Natural killer cell treated with Interleukin-12 subunit alpha and Interleukin-12 subunit beta and Interleukin-15 and Interleukin-18, amount 100 ng/mL, for 72 hours (primary cell): ENCODE measurements at regions not wholly inside any gene's neighbourhood (a gene's known extent, or its start where the extent isn't known, plus 50 kb on each side); places are given as distances from the start of the nearest gene placed in this dataset.
"Not testable (repeated sequence)": the region's sequence is repeated elsewhere in the genome, so short reads cannot be mapped to it uniquely, and the experiment has no call there.

ENCODE experiments used
- ATAC-seq, 2 donors: fragments of 150-1000 bp; cut with Tn5 transposase in 1 of 2; sonication (Bioruptor Pico), chemical (Tn5 transposase) in 1 of 2; 2 replicates each; pipeline ENCODE4 v1.10.0; 2021
- DNase-seq: peaks from one replicate; pipeline ENCODE4 v3.0.0; 2022; ENCODE audit warnings: low spot score
- H3K27ac Mint-ChIP-seq, 2 donors: 1 replicate in 1 of 2; 2 replicates in 1 of 2; pipeline ENCODE4 v1.8.0; 2022; ENCODE audit warnings: mixed read lengths in 2 of 2, mild to moderate bottlenecking in 1 of 2, moderate library complexity in 1 of 2
- H3K27me3 Mint-ChIP-seq, 2 donors: 1 replicate in 1 of 2; 2 replicates in 1 of 2; pipeline ENCODE4 v1.8.0; 2022; ENCODE audit warnings: mixed read lengths in 2 of 2
- H3K36me3 Mint-ChIP-seq: one replicate; pipeline ENCODE4 v1.8.0; 2022; ENCODE audit warnings: mixed read lengths
- H3K4me1 Mint-ChIP-seq, 2 donors: 1 replicate in 1 of 2; 2 replicates in 1 of 2; pipeline ENCODE4 v1.8.0; 2022; ENCODE audit warnings: low read depth in 2 of 2, mixed read lengths in 2 of 2, mild to moderate bottlenecking in 1 of 2
- H3K4me3 Mint-ChIP-seq: one replicate; pipeline ENCODE4 v1.8.0; 2022; ENCODE audit warnings: mixed read lengths
- H3K9me3 Mint-ChIP-seq: 2 replicates; pipeline ENCODE4 v1.8.0; 2022; ENCODE audit warnings: mixed read lengths

DNA sequence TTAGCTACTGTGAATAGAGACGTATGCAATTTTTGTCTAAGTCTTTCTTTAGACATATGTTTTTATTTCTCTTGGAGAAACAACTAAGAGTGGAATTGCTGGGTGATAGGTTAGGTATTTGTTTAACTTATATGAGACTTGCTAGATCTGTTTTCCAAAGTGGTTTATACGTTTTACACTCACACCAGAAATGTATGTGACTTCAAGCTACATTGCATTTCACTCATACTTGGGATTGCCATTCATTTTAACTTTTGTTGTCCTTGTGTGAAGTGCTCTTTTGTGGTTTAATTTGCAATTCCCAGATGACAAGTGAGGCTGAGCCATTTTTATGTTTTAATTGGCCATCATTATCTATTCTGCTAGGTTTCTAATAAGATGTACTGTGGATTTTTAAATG, 817.2 kb downstream of the GLUD2 start:
- DNase-seq (no peak), ATAC-seq (no peak)
- no peaks in the 10 kb centered on the region for H3K4me1 Mint-ChIP-seq
- no peak overlapping the region for H3K4me3 Mint-ChIP-seq
- H3K27ac Mint-ChIP-seq, result no peak overlapping the region
- H3K36me3 Mint-ChIP-seq, result no peaks in the 10 kb centered on the region
- H3K9me3 Mint-ChIP-seq, result peaks cover 6% of the 10 kb centered on the region
- no peaks in the 10 kb centered on the region for H3K27me3 Mint-ChIP-seq

GRCh38 chrX:121869876-121870477, 822.6 kb downstream of the GLUD2 start:
- H3K27ac Mint-ChIP-seq, result no peak overlapping the region
- H3K9me3 Mint-ChIP-seq, result peaks cover 2% of the 10 kb centered on the region
- H3K36me3 Mint-ChIP-seq, result no peaks in the 10 kb centered on the region
- no peaks in the 10 kb centered on the region for H3K4me1 Mint-ChIP-seq
- H3K4me3 Mint-ChIP-seq, result no peak overlapping the region
- ATAC-seq (no peak), DNase-seq (no peak)
- H3K27me3 Mint-ChIP-seq, result no peaks in the 10 kb centered on the region

- Mint-ChIP-seq H3K9me3 (peaks cover 2% of the 10 kb centered on the region), H3K4me3 (no peak overlapping the region), H3K27ac (no peak overlapping the region), H3K4me1 (no peaks in the 10 kb centered on the region), H3K27me3 (no peaks in the 10 kb centered on the region), H3K36me3 (no peaks in the 10 kb centered on the region)
- no peak for ATAC-seq
- DNase-seq, result no peak
Measured at GRCh38 chrX:121871122-121871521, 823.7 kb downstream of the GLUD2 start.

- no peak for ATAC-seq
- Mint-ChIP-seq H3K4me3 (no peak overlapping the region), H3K27ac (no peak overlapping the region), H3K9me3 (peaks cover 3% of the 10 kb centered on the region), H3K4me1 (no peaks in the 10 kb centered on the region), H3K36me3 (no peaks in the 10 kb centered on the region), H3K27me3 (no peaks in the 10 kb centered on the region)
- no peak for DNase-seq
Measured at GRCh38 chrX:121876305-121876704, 828.9 kb downstream of the GLUD2 start.

DNA sequence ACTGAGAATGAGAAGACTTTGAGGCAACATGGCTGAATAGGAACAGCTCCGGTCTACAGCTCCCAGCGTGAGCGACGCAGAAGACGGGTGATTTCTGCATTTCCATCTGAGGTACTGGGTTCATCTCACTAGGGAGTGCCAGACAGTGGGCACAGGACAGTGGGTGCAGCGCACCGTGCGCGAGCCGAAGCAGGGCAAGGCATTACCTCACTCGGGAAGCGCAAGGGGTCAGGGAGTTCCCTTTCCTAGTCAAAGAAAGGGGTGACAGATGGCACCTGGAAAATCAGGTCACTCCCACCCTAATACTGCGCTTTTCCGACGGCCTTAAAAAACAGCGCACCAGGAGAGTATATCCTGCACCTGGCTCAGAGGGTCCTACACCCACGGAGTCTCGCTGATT, 829.9 kb downstream of the GLUD2 start:
- ATAC-seq, H3K9me3 Mint-ChIP-seq, H3K4me1 Mint-ChIP-seq, H3K27me3 Mint-ChIP-seq, H3K4me3 Mint-ChIP-seq, H3K36me3 Mint-ChIP-seq, H3K27ac Mint-ChIP-seq, DNase-seq: not testable (repeated sequence)

DNA sequence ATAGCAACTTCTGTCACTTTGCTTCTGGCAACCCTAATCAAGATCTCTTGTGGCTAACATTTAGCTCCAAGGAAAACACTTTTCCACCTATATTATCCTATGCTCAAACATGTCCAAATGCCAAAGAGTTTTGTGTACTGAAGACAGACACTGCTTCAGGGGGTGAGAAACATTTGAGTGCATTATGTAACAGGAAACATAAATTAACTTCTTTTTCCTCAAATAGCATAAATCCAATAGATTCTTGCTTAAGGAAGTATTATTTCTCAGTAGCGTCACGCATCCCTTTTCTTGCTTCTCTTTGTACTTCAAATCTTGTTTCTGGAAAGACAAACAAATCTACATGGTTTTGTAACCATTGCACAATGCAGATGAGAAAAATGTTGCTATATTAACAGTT, 839.1 kb downstream of the GLUD2 start:
- Mint-ChIP-seq H3K27ac (no peak overlapping the region), H3K4me3 (no peak overlapping the region), H3K27me3 (peaks cover 0 to 2% of the 10 kb centered on the region in 2 donors), H3K4me1 (no peaks in the 10 kb centered on the region), H3K36me3 (no peaks in the 10 kb centered on the region), H3K9me3 (peaks cover 6% of the 10 kb centered on the region)
- ATAC-seq, result no peak
- DNase-seq, result no peak

- Mint-ChIP-seq H3K27me3 (no peaks in the 10 kb centered on the region), H3K27ac (no peak overlapping the region), H3K36me3 (no peaks in the 10 kb centered on the region), H3K4me3 (no peak overlapping the region), H3K4me1 (no peaks in the 10 kb centered on the region), H3K9me3 (peaks cover 3% of the 10 kb centered on the region)
- ATAC-seq (no peak), DNase-seq (no peak)
Measured at GRCh38 chrX:121894756-121895155, 847.3 kb downstream of the GLUD2 start.

DNA sequence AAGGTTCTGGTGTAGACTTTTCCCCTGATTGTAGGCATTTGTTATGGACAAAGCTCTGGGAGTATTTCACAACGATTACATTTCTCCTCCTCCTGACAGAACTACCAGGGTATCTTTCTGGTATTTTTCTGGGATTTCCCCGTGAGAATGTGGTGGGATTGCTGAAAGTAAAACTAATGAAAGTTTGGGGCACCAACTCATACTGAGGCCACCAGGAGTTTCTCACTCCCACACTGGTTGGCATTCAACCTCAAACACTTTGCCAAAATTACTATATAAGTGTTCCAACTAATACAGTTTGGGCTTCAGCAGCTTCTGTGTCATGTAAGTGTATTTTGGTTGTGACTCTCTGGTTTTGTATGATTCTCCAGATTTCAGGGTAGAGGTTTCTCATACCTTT, 855.1 kb downstream of the GLUD2 start:
- H3K27ac Mint-ChIP-seq, result no peak overlapping the region
- ATAC-seq (no peak), DNase-seq (no peak)
- no peaks in the 10 kb centered on the region for H3K27me3 Mint-ChIP-seq
- peaks cover 4% of the 10 kb centered on the region for H3K9me3 Mint-ChIP-seq
- no peaks in the 10 kb centered on the region for H3K36me3 Mint-ChIP-seq
- H3K4me3 Mint-ChIP-seq, result no peak overlapping the region
- H3K4me1 Mint-ChIP-seq, result no peaks in the 10 kb centered on the region

- ATAC-seq (no peak), DNase-seq (no peak)
- no peak overlapping the region for H3K27ac Mint-ChIP-seq
- no peak overlapping the region for H3K4me3 Mint-ChIP-seq
- H3K27me3 Mint-ChIP-seq, result no peaks in the 10 kb centered on the region
- H3K9me3 Mint-ChIP-seq, result peaks cover 4% of the 10 kb centered on the region
- H3K4me1 Mint-ChIP-seq, result no peaks in the 10 kb centered on the region
- no peaks in the 10 kb centered on the region for H3K36me3 Mint-ChIP-seq
Measured at GRCh38 chrX:121903961-121904360, 856.6 kb downstream of the GLUD2 start.

DNA sequence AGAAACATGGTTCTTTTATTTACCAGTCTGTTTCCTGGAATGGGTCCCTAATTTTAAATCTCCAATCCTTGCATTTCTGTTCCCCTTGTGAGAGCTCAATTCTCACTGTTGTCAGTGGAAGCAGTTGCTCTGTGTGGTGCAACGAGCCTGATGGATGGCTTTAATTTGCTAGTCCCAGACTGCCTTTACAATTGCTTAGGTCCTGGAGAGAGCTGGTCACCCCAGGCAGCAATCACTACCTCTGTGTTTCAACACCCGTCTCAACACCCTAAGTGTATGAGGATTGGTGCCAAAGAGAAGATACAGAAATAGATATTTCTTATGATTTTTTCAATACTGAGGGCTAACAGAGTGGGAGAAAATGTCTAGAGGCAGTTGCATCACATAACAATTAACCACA, 873.8 kb downstream of the GLUD2 start:
- Mint-ChIP-seq H3K27me3 (no peaks in the 10 kb centered on the region), H3K9me3 (peaks cover 8% of the 10 kb centered on the region), H3K4me1 (no peaks in the 10 kb centered on the region), H3K36me3 (peaks cover 9% of the 10 kb centered on the region), H3K4me3 (no peak overlapping the region), H3K27ac (no peak overlapping the region)
- DNase-seq (no peak), ATAC-seq (no peak)

DNA sequence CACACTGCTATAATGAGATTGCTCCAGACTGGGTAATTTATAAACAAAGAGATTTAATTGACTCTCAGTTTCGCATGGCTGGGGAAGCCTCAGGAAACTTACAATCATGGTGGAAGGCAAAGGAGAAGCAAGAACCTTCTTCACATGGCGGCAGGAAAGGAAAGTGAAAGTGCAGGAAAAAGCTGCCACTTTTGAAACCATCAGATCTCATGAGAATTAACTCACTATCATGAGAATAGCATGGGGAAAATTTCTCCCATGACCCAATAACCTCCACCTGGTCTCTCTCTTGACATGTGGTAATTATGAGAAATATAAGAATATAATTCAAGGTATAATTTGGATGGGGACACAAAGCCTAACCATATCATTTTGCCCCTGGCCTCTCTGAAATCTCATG, 884.2 kb downstream of the GLUD2 start:
- Mint-ChIP-seq H3K36me3 (peaks cover 4% of the 10 kb centered on the region), H3K27me3 (no peaks in the 10 kb centered on the region), H3K9me3 (peaks cover 11% of the 10 kb centered on the region), H3K4me1 (no peaks in the 10 kb centered on the region), H3K4me3 (no peak overlapping the region), H3K27ac (no peak overlapping the region)
- ATAC-seq (no peak), DNase-seq (no peak)

DNA sequence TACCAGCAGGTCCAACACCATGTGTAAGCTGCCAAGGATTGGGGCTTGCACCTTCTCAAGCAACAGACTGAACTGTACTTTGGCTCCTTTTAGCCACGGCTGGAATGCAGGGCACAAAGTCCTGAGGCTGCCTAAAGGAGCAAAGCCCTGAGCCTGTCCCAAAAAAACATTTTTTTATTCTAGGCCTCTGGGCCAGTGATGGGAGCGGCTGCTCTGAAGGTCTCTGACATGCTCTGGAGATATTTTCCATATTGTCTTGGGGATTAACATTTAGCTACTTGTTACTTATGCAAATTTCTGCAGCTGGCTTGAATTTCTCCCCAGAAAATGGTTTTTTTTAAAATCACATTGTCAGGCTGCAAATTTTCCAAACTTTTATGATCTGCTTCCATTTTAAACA, 885.3 kb downstream of the GLUD2 start:
- ATAC-seq, result no peak
- Mint-ChIP-seq H3K4me1 (no peaks in the 10 kb centered on the region), H3K36me3 (peaks cover 4% of the 10 kb centered on the region)

DNA sequence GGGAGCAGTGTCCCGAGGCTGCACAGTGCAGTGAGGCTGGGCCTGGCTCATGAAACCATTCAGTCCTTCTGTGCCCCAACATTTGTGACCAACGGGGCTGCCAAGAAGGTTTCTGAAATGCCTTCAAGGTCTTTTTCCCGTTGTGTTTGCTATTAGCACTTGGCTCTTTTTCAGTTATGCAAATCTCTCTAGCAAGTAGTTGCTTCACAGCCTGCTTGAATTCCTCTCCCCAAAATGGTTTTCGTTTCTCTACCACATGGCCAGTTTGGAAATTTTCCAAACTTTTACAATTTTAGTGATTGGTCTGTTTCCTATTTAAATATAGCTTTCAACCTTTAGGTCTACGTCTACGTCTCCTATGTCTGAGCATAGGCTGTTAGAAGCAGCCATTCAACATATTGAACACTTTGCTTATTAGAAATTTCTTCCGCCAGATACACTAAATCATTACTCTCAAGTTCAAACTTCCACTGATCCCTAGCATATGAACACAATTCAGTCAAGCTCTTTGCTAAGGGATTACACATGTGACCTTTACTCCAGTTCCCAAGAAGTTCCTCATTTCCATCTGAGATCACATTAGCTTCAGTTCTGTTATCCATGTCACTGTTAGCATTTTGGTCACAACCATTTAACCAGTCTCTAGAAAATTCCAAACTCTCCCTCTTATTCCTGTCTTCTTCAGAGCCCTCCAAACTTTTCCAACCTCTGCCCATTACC, 901.8 kb downstream of the GLUD2 start:
- DNase-seq, result no peak
- no peak for ATAC-seq
- H3K4me3 Mint-ChIP-seq, result no peak overlapping the region
- no peaks in the 10 kb centered on the region for H3K27me3 Mint-ChIP-seq
- H3K27ac Mint-ChIP-seq, result no peak overlapping the region
- H3K9me3 Mint-ChIP-seq, result peaks cover 3% of the 10 kb centered on the region
- H3K4me1 Mint-ChIP-seq, result no peaks in the 10 kb centered on the region
- H3K36me3 Mint-ChIP-seq, result no peaks in the 10 kb centered on the region

More for the DNA sequence above, 885.3 kb downstream of the GLUD2 start:
- H3K27ac Mint-ChIP-seq, result no peak overlapping the region
- no peak overlapping the region for H3K4me3 Mint-ChIP-seq
- peaks cover 10% of the 10 kb centered on the region for H3K9me3 Mint-ChIP-seq
- no peaks in the 10 kb centered on the region for H3K27me3 Mint-ChIP-seq
- no peak for DNase-seq

DNA sequence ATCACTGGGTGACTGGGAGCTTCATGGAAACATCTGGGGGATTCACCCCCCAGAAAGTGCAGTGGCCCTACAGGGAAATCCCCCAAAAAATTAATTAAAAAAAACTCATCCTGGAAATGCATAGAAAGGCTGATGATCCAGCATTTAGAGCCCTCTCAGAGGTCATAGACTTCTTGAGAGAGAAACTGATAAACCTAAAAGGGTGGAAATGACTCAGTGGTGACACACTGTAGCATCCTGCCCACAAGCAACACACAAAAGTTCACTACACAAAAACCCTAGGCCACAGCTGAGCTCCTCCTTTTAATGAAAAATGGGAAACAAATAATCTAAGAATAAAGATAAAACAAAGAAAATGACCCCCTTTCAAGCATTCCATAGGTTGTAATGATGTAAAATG, 911.5 kb downstream of the GLUD2 start:
- no peak overlapping the region for H3K27ac Mint-ChIP-seq
- ATAC-seq (no peak), DNase-seq (no peak)
- H3K36me3 Mint-ChIP-seq, result no peaks in the 10 kb centered on the region
- H3K27me3 Mint-ChIP-seq, result no peaks in the 10 kb centered on the region
- H3K9me3 Mint-ChIP-seq, result peaks cover 2% of the 10 kb centered on the region
- H3K4me1 Mint-ChIP-seq, result no peaks in the 10 kb centered on the region
- no peak overlapping the region for H3K4me3 Mint-ChIP-seq

DNA sequence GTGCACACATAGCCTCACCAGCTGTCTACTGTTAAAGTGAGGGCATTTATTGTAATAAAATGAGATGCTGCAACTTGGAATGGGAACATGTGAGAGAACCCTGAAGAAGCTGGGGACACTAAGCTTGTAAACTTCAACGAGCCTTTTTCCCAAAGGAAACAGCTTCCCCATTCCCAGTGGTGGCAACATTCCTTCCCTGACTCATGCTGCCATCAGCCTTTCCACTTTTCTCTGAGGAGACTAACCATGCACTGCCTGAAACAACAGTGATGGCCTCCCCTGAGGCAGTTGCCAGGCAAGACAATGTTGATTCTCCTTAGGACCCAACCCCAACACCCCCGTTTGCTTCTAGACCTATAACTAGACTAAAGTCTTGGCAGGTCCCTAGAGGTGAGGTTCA, 928.3 kb downstream of the GLUD2 start:
- Mint-ChIP-seq H3K4me1 (no peaks in the 10 kb centered on the region), H3K9me3 (peaks cover 7% of the 10 kb centered on the region)

More for the DNA sequence above, 928.3 kb downstream of the GLUD2 start:
- Mint-ChIP-seq H3K27me3 (no peaks in the 10 kb centered on the region), H3K4me3 (no peak overlapping the region), H3K36me3 (no peaks in the 10 kb centered on the region), H3K27ac (no peak overlapping the region)
- DNase-seq (no peak), ATAC-seq (no peak)
